ENCODE measurements at regions not wholly inside any gene's neighbourhood (a gene's known extent, or its start where the extent isn't known, plus 50 kb on each side); places are given as distances from the start of the nearest gene placed in this dataset.

DNA sequence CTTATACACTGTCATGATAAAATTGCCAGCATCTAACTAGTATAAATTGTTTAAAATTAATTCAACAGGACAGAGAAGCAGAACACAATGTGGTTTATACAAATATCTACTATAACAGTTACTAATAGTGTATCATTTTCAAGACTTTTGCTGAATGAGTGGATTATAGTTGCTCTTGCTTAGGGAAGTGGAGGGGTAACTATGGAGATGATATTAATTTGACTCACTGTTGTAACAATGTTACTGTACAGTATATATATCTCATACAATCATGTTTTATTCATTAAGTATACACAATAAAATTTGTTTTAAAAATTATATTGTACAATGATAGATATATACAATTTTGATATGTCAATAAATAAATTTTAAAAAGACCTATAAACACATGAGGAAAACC is 119.1 kb downstream of the ZPLD1 start:
- Histone ChIP-seq H3K27ac (no peak overlapping the region), H3K9me3 (no peaks in the 10 kb centered on the region), H3K27me3 (no peaks in the 10 kb centered on the region), H3K4me3 (no peak overlapping the region), H3K4me1 (no peaks in the 10 kb centered on the region), H3K36me3 (replicated peaks in 1 of 2; ENCODE audit: insufficient read depth in 1 of 2, low read depth in 2 of 2) (no peaks in the 10 kb centered on the region)
- intact Hi-C loops (cut with DNase I): no loop called here
- ATAC-seq (no peak), DNase-seq (no peak)
- TF ChIP-seq CTCF (IDR thresholded peaks at IDR 0.05): no peak
- TF ChIP-seq POLR2A (IDR thresholded peaks at IDR 0.05): no peak

- Histone ChIP-seq H3K27me3 (no peaks in the 10 kb centered on the region), H3K9me3 (no peaks in the 10 kb centered on the region), H3K36me3 (replicated peaks in 1 of 2; ENCODE audit: insufficient read depth in 1 of 2, low read depth in 2 of 2) (no peaks in the 10 kb centered on the region), H3K4me1 (no peaks in the 10 kb centered on the region), H3K27ac (no peak overlapping the region), H3K4me3 (no peak overlapping the region)
- no peak for ATAC-seq
- TF ChIP-seq CTCF (IDR thresholded peaks at IDR 0.05) (no peak), POLR2A (IDR thresholded peaks at IDR 0.05) (no peak)
- DNase-seq: no peak
- 32 to 37% methylated on average over 2 of the region's 2 CpGs for WGBS, 2 donors
- intact Hi-C loops (cut with DNase I): no loop called here
These were observed 135.7 kb downstream of the ZPLD1 start for GRCh38 chr3:102570511-102570910.

GRCh38 chr3:102571006-102571405 is 136.2 kb downstream of the ZPLD1 start:
- no peak for DNase-seq
- intact Hi-C loops (cut with DNase I): no loop called here
- H3K4me1 ChIP-seq: no peaks in the 10 kb centered on the region
- WGBS, 2 donors: 50 to 82% methylated on average over 1 of the region's 1 CpG
- ATAC-seq: no peak
- TF ChIP-seq CTCF (IDR thresholded peaks at IDR 0.05) (no peak), POLR2A (IDR thresholded peaks at IDR 0.05) (no peak)
- H3K4me3 ChIP-seq: no peak overlapping the region
- H3K27ac ChIP-seq: no peak overlapping the region
- no peaks in the 10 kb centered on the region for H3K36me3 ChIP-seq (replicated peaks in 1 of 2; ENCODE audit: insufficient read depth in 1 of 2, low read depth in 2 of 2)
- no peaks in the 10 kb centered on the region for H3K9me3 ChIP-seq
- no peaks in the 10 kb centered on the region for H3K27me3 ChIP-seq

DNA sequence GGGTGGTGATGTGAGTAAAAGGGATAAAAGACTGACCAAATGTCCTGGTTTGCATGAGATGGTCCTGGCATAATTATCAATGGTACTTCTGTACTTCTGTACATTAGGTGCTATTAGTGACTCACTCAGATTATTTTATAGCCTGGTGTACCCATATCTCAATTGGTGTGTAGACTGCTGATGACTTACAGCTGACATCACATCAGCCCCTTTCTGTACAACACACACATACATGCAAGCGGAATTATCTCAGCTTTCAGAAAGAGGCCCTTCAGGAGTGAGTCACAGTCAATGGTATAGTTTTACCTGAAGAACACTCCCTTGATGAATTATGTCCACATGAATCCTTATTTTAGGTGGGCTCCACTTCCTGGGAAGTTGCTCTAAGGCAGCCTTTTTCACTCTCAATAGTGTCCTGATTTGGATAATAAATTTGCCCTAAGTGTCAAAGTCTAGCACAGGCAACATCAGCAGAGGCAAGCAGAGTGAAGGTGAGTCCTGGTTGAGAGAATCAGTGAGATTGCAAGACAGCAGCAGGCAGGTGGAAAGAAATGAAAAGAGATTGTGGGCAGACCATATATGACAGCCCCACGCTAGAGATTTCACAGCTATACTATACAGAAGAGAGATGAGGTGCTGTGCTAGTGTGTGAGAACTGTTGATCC is 137.0 kb downstream of the ZPLD1 start:
- Histone ChIP-seq H3K36me3 (replicated peaks in 1 of 2; ENCODE audit: insufficient read depth in 1 of 2, low read depth in 2 of 2) (no peaks in the 10 kb centered on the region), H3K27ac (no peak overlapping the region), H3K27me3 (no peaks in the 10 kb centered on the region), H3K4me1 (no peaks in the 10 kb centered on the region), H3K9me3 (no peaks in the 10 kb centered on the region), H3K4me3 (no peak overlapping the region)
- 81 to 82% methylated on average over 2 of the region's 2 CpGs for WGBS, 2 donors
- ATAC-seq (no peak), DNase-seq (no peak)
- intact Hi-C loops (cut with DNase I): no loop called here
- TF ChIP-seq POLR2A (IDR thresholded peaks at IDR 0.05) (no peak), CTCF (IDR thresholded peaks at IDR 0.05) (no peak)

- DNase-seq: no peak
- intact Hi-C loops (cut with DNase I): no loop called here
- H3K27me3 ChIP-seq: no peaks in the 10 kb centered on the region
- H3K36me3 ChIP-seq (replicated peaks in 1 of 2; ENCODE audit: insufficient read depth in 1 of 2, low read depth in 2 of 2): no peaks in the 10 kb centered on the region
- no peak overlapping the region for H3K4me3 ChIP-seq
- no peak overlapping the region for H3K27ac ChIP-seq
- ATAC-seq: no peak
- no peaks in the 10 kb centered on the region for H3K9me3 ChIP-seq
- TF ChIP-seq CTCF (IDR thresholded peaks at IDR 0.05) (no peak), POLR2A (IDR thresholded peaks at IDR 0.05) (no peak)
- WGBS, 2 donors: 70 to 74% methylated on average over 3 of the region's 3 CpGs
- H3K4me1 ChIP-seq: no peaks in the 10 kb centered on the region
These were observed 138.7 kb downstream of the ZPLD1 start for GRCh38 chr3:102573483-102574028.

Data from body of pancreas (tissue), 4 donors.